T1000 (cell line): ENCODE measurements at regions not wholly inside any gene's neighbourhood (a gene's known extent, or its start where the extent isn't known, plus 50 kb on each side); places are given as distances from the start of the nearest gene placed in this dataset.

ENCODE experiments used
- DNase-seq: peaks from one replicate; lab custom pipeline; 2025; ENCODE audit warnings: mixed read lengths; lab: John Stamatoyannopoulos, UW

- no peak for DNase-seq
Measured at GRCh38 chr5:10849278-10849677, 88.2 kb upstream of the DAP start.

GRCh38 chr5:10844016-10844415, 83.0 kb upstream of the DAP start:
- DNase-seq: no peak

DNA sequence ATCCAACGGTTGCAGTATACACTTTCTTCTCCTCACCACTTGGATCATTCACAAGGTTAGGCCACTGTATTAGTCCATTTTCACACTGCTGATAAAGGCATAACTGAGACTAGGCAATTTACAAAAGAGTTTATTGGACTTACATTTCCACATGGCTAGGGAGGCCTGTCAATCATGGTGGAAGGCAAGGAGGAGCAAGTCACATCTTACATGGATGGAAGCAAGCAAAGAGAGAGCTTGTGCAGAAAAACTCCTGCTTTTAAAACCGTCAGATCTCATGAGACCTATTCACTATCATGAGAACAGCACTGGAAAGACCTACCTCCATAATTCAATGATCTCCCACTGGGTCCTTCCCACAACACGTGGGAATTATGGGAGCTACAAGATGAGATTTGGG, 81.8 kb upstream of the DAP start:
- DNase-seq: no peak

- no peak for DNase-seq
Measured at GRCh38 chr5:10839916-10840599, 79.0 kb upstream of the DAP start.

DNA sequence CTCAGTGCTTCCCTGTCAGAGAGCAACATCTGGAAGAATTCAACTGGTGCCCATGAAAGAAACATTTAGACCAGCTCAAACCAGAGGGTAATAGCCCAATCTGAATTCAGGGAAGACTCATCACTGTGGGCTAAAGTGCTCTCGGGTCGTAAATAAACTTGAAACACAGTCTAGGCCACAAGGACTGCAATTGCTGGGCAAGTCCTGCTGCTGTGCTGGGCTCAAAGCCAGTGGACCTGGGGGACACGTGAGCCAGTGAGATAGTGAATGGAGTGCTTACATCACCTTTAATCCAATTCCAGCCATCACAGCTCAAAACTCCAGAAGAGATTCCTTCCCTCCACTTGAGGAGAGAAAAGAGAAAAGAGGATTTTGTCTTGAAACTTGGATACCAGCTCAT, 78.1 kb upstream of the DAP start:
- DNase-seq: no peak

GRCh38 chr5:10838038-10838437, 77.0 kb upstream of the DAP start:
- DNase-seq: no peak

DNA sequence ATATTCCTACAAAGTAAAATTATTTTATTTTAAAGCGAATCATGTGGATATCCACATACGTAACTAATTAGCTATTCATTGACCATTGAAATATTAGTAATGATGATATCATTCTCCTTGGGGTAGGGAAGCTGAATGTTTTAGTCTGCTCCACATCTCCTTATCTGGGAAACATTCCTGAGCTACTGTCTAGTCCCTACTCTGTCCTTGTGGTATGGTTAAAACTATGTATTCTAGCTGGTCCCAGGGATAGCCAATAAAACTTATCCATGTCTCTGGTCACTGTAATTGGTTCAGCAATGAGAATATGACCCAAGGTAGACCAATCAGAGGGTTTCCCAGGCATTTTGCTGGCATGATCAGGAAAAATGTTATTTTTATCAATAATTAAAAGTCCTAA, 76.0 kb upstream of the DAP start:
- DNase-seq: no peak

DNA sequence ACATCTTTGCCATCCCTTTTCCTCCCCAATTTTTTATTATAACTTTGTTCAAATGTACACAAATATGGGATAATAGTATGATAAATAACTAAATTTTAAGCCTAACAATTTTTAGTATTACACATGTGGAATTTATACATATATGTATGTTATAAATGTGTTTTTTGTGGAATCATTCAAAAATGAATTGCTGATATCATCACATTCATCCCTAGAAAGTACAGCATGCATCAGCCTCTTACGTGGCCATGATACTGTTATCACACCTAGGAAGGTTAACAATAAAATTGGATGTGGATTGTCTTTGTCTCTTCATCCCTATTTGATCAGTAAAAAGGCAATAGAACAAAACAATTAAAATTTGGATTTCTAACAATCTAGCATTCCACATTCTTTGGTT, 73.7 kb upstream of the DAP start:
- DNase-seq: no peak

DNA sequence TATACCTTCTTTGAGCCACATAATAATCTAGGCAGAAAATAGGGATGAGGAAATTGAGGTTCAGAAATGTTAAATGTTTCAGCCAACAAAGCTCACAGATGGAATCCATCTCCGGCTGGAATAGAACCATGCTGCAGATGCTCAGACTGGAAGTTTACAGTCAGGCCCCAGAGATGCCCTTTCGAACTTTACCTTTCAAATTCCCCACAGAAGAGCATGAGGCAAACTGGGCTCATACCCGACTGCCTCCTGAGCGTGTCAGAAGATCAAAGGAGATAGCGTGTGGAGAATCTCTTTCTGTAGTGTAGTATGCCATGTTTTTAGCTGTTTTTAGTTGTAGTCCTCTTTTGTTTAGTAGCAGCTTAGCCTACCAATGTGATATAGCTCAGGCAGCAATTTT, 72.0 kb upstream of the DAP start:
- DNase-seq: no peak

DNA sequence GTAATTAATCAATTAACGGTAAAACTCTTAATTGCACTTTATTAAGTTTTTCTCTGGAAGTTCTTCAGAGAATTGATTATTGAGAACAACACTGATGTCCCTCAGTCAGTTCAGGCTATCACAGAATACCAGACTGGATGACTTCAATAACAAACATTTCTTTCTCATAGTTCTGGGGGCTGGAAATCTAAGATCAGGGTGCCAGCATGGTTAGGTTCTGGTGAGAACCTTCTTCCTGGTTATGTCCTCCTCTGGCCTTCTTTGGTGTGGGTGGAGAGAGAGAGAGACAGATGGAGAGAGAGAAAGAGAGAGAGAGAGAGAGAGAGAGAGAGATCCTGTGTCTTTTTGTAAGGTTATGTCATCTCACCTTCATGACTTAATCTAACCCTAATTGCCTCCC, 71.4 kb upstream of the DAP start:
- no peak for DNase-seq

- DNase-seq: no peak
Measured at GRCh38 chr5:10831419-10831818, 70.4 kb upstream of the DAP start.

DNA sequence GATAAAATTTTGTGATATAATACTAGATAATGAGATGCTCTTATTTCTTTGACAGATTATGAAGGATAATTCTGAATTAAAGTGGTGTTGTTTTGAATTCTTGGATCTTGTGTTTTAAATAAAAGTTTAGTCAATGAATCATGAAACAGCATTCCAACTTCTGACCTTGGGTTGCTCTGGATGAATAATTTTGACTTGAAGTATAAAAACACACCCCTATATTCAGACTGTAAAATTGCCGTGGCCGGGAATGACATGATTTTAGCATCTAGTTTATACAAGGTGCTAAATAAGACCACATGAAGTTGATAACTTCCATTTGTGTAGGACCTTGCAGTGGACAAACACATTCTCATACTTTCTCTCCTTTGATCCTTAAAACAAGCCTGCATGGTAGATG, 67.2 kb upstream of the DAP start:
- no peak for DNase-seq

- no peak for DNase-seq
Measured at GRCh38 chr5:10827571-10827970, 66.5 kb upstream of the DAP start.

- DNase-seq: no peak
Measured at GRCh38 chr5:10826971-10827370, 65.9 kb upstream of the DAP start.

DNA sequence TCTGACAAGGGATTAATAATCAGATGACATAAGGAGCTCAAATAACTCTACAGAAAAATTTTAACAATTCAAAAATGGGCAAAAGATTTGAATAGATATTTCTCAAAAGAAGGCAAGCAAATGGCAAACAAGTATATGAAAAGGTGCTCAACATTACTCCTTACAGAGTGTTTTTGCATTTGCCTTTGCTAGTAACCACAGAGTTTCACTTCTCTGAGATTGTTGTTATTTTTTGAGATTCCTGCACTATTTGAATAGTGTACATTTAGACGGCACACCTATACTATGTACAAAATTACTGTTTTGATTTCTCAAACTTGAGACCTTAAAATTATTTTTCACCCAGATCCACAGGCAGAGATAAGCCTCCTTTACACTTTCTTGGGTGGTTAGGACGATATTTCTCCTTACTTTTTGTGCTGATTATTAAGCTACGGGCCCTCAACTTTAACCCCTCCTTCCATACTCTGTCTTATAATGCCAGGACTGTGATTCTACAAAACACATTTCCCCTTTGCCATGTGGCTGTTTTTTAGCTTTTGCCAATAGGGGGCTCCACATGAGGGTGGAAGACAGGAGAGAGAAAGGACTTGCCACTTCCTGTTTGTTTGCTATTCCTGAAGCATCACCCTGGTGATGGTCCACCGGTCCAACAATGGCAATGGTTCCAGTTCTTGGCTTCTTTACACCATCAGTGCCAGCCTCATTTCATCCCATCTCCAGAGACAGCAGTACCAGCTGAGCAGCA, 65.0 kb upstream of the DAP start:
- no peak for DNase-seq

DNA sequence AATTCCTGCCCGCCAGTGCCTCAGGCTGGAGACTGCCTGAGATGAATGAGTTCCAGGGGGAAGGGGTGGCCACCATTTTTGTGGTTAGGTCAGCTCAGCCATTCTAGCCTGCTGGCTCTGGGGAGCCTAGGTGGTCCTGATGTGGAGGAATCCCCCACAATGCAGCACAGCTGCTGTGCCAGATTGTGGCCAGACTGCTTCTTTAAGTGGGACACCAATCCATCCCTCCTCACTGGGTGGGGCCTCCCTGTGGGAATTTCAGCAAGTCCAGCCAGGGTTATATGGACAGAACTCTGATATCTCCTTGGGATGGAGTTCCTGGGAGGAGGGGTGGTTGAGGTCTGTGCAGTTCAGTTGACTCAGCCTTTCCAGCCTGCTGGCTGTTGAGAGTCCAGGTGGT, 51.2 kb upstream of the DAP start:
- DNase-seq: no peak
